H9 (cell line): ENCODE measurements at regions not wholly inside any gene's neighbourhood (a gene's known extent, or its start where the extent isn't known, plus 50 kb on each side); places are given as distances from the start of the nearest gene placed in this dataset.

Source experiments
- DNase-seq: peaks from one replicate; pipeline ENCODE4 v3.0.0-alpha.2; 2017
- H2AFZ ChIP-seq: one replicate; pipeline ENCODE4 v1.6.1; 2013; ENCODE audit warnings: mild to moderate bottlenecking, low read length, control low read depth, moderate library complexity
- H2AK5ac ChIP-seq: 2 replicates; pipeline ENCODE4 v1.6.1; 2013; ENCODE audit warnings: low read length, control low read depth, mixed read lengths; ENCODE audit not compliant: insufficient read length
- H2BK120ac ChIP-seq: one replicate; pipeline ENCODE4 v1.6.1; 2013; ENCODE audit warnings: low read depth, mild to moderate bottlenecking, low read length, control low read depth, inconsistent platforms; ENCODE audit not compliant: poor library complexity, severe bottlenecking
- H2BK12ac ChIP-seq: 2 replicates; pipeline ENCODE4 v1.6.1; 2013; ENCODE audit warnings: low read length, control low read depth, mixed read lengths, low read depth; ENCODE audit not compliant: insufficient read length
- H2BK15ac ChIP-seq: 2 replicates; pipeline ENCODE4 v1.6.1; 2013; ENCODE audit warnings: low read depth, low read length, control low read depth
- H2BK20ac ChIP-seq: one replicate; pipeline ENCODE4 v1.6.1; 2013; ENCODE audit warnings: low read depth, mild to moderate bottlenecking, low read length, control low read depth, inconsistent platforms; ENCODE audit not compliant: poor library complexity, severe bottlenecking
- H2BK5ac ChIP-seq: 2 replicates; pipeline ENCODE4 v1.6.1; 2013; ENCODE audit warnings: low read length, control low read depth, mixed read lengths; ENCODE audit not compliant: insufficient read length
- H3K14ac ChIP-seq: 2 replicates; pipeline ENCODE4 v1.6.1; 2013; ENCODE audit warnings: low read length, control low read depth; ENCODE audit not compliant: insufficient read depth
- H3K18ac ChIP-seq: 2 replicates; pipeline ENCODE4 v1.6.1; 2013; ENCODE audit warnings: low read depth, mild to moderate bottlenecking, mixed read lengths, low read length, control low read depth; ENCODE audit not compliant: insufficient read length
- H3K23ac ChIP-seq: 2 replicates; pipeline ENCODE4 v1.6.1; 2013; ENCODE audit warnings: low read length, control low read depth, mixed read lengths, low read depth; ENCODE audit not compliant: insufficient read length
- H3K23me2 ChIP-seq: 2 replicates; pipeline ENCODE4 v1.6.1; 2013; ENCODE audit warnings: low read depth, mild to moderate bottlenecking, mixed read lengths, low read length, control low read depth; ENCODE audit not compliant: insufficient read length, poor library complexity, severe bottlenecking
- H3K27ac ChIP-seq: 2 replicates; pipeline ENCODE4 v1.5.1; 2013; ENCODE audit warnings: low read length, control low read depth, mixed read lengths, low read depth; ENCODE audit not compliant: insufficient read length
- H3K27me3 ChIP-seq: 2 replicates; pipeline ENCODE4 v1.6.1; 2013; ENCODE audit warnings: low read length, control low read depth, inconsistent platforms; ENCODE audit not compliant: insufficient read depth
- H3K4ac ChIP-seq: 2 replicates; pipeline ENCODE4 v1.6.1; 2013; ENCODE audit warnings: low read depth, mild to moderate bottlenecking, control low read depth, inconsistent platforms, low read length, moderate library complexity
- H3K4me1 ChIP-seq: 2 replicates; pipeline ENCODE4 v1.6.1; 2013; ENCODE audit warnings: low read length, control low read depth, inconsistent platforms; ENCODE audit not compliant: insufficient read depth
- H3K4me2 ChIP-seq: 2 replicates; pipeline ENCODE4 v1.6.1; 2013; ENCODE audit warnings: low read length, control low read depth, mixed read lengths; ENCODE audit not compliant: insufficient read length, insufficient read depth
- H3K56ac ChIP-seq: 2 replicates; pipeline ENCODE4 v1.6.1; 2013; ENCODE audit warnings: low read depth, mild to moderate bottlenecking, mixed read lengths, low read length, control low read depth; ENCODE audit not compliant: insufficient read length
- H3K79me1 ChIP-seq: 2 replicates; pipeline ENCODE4 v1.6.1; 2013; ENCODE audit warnings: low read depth, mild to moderate bottlenecking, moderate library complexity, low read length, control low read depth, inconsistent platforms; ENCODE audit not compliant: insufficient read depth, poor library complexity, severe bottlenecking
- H3K79me2 ChIP-seq: 2 replicates; pipeline ENCODE4 v1.6.1; 2013; ENCODE audit warnings: low read length, control low read depth, inconsistent platforms; ENCODE audit not compliant: insufficient read depth
- H3K9ac ChIP-seq: 2 replicates; pipeline ENCODE4 v1.6.1; 2013; ENCODE audit warnings: low read length, control low read depth, mixed read lengths; ENCODE audit not compliant: insufficient read length; ENCODE audit errors: extremely low read depth
- H3K9me3 ChIP-seq: one replicate; pipeline ENCODE4 v1.6.1; 2013; ENCODE audit warnings: low read depth, low read length, inconsistent platforms; ENCODE audit not compliant: control insufficient read depth
- H3T11ph ChIP-seq: one replicate; pipeline ENCODE4 v1.6.1; 2013; ENCODE audit warnings: mild to moderate bottlenecking, low read length, control low read depth, inconsistent platforms
- H4K20me1 ChIP-seq: one replicate; pipeline ENCODE4 v1.6.1; 2013; ENCODE audit not compliant: control insufficient read depth, insufficient read length, insufficient read depth
- H4K5ac ChIP-seq: 2 replicates; pipeline ENCODE4 v1.6.1; 2013; ENCODE audit warnings: low read depth, mild to moderate bottlenecking, mixed read lengths, low read length, control low read depth; ENCODE audit not compliant: insufficient read length
- H4K8ac ChIP-seq: replicated peaks from 2 replicates; pipeline ENCODE4 v1.6.1; 2013; ENCODE audit warnings: low read length, control low read depth, mixed read lengths, low read depth; ENCODE audit not compliant: insufficient read length
- H4K91ac ChIP-seq: 2 replicates; pipeline ENCODE4 v1.6.1; 2013; ENCODE audit warnings: low read depth, mild to moderate bottlenecking, moderate library complexity, mixed read lengths, low read length, control low read depth; ENCODE audit not compliant: insufficient read length
- H3K27ac Mint-ChIP-seq, 3 experiments: 2 replicates in 2 of 3; 3 replicates in 1 of 3; pipeline ENCODE4 v1.8.0; 2020 to 2021; ENCODE audit warnings: mixed read lengths in 3 of 3, mild to moderate bottlenecking in 1 of 3, moderate library complexity in 1 of 3
- H3K27me3 Mint-ChIP-seq: 2 replicates; pipeline ENCODE4 v1.8.0; 2021; ENCODE audit warnings: low read depth, mild to moderate bottlenecking, moderate library complexity, mixed read lengths
- H3K36me3 Mint-ChIP-seq, 3 experiments: 2 replicates in 2 of 3; 3 replicates in 1 of 3; pipeline ENCODE4 v1.8.0; 2020 to 2021; ENCODE audit warnings: low read depth in 3 of 3, mixed read lengths in 3 of 3; ENCODE audit not compliant: insufficient read depth in 1 of 3
- H3K4me1 Mint-ChIP-seq, 2 experiments: 2 replicates each; pipeline ENCODE4 v1.8.0; 2020; ENCODE audit warnings: mixed read lengths in 2 of 2
- H3K4me3 Mint-ChIP-seq, 2 experiments: 2 replicates in 1 of 2; 3 replicates in 1 of 2; pipeline ENCODE4 v1.8.0; 2020 to 2021; ENCODE audit warnings: mild to moderate bottlenecking in 2 of 2, mixed read lengths in 2 of 2, moderate library complexity in 1 of 2
- H3K9me3 Mint-ChIP-seq, 2 experiments: 2 replicates in 1 of 2; 3 replicates in 1 of 2; pipeline ENCODE4 v1.8.0; 2020; ENCODE audit warnings: mild to moderate bottlenecking in 2 of 2, mixed read lengths in 2 of 2, moderate library complexity in 1 of 2
- CTCF ChIP-seq: fragments of 200-600 bp; sonication (generic); conservative IDR thresholded peaks from 3 replicates; pipeline ENCODE4 v1.8.0; 2021; ENCODE audit warnings: antibody characterized with exemption, mild to moderate bottlenecking
- WGBS: extraction: QIAGEN DNeasy Blood & Tissue Kit; methylation state at CpG from one replicate; pipeline ENCODE4 v1.1.7; 2013; ENCODE audit warnings: missing lambda C conversion rate, low lambda C conversion rate, mixed read lengths; ENCODE audit not compliant: insufficient read length; ENCODE audit errors: extremely low coverage; 5-methylcytosine and 5-hydroxymethylcytosine counted together

- H3T11ph ChIP-seq, result no peak overlapping the region
- no peak overlapping the region for H2BK120ac ChIP-seq
- no peak overlapping the region for H4K5ac ChIP-seq
- no peaks in the 10 kb centered on the region for H3K27me3 Mint-ChIP-seq
- no peaks in the 10 kb centered on the region for H3K9me3 ChIP-seq
- H3K79me2 ChIP-seq, result no peaks in the 10 kb centered on the region
- no peak overlapping the region for H3K18ac ChIP-seq
- no peaks in the 10 kb centered on the region for H3K27me3 ChIP-seq
- H4K20me1 ChIP-seq, result no peaks in the 10 kb centered on the region
- no peaks in the 10 kb centered on the region for H3K4me1 Mint-ChIP-seq
- no peak overlapping the region for H2BK20ac ChIP-seq
- H3K56ac ChIP-seq, result no peak overlapping the region
- no peak overlapping the region for H3K27ac ChIP-seq
- H3K23me2 ChIP-seq, result no peaks in the 10 kb centered on the region
- H3K27ac Mint-ChIP-seq, result no peak overlapping the region
- no CpG with 5 or more reads among the region's 4 CpGs for WGBS
- no peaks in the 10 kb centered on the region for H3K4me1 ChIP-seq
- no peak overlapping the region for H3K4ac ChIP-seq
- no peak overlapping the region for H2BK5ac ChIP-seq
- no peak overlapping the region for H4K8ac ChIP-seq
- no peak overlapping the region for H2BK12ac ChIP-seq
- no peak overlapping the region for H3K14ac ChIP-seq
- no peak for TF ChIP-seq CTCF
- no peak overlapping the region for H3K4me2 ChIP-seq
- no peaks in the 10 kb centered on the region; a peak in 2 of 7 replicates for H3K36me3 Mint-ChIP-seq
- DNase-seq, result no peak
- no peaks in the 10 kb centered on the region for H3K79me1 ChIP-seq
- H3K23ac ChIP-seq, result no peak overlapping the region
- peaks cover 2 to 4% of the 10 kb centered on the region in 2 experiments; a peak in 1 of 5 replicates for H3K9me3 Mint-ChIP-seq
- no peak overlapping the region for H3K4me3 Mint-ChIP-seq
- no peak overlapping the region for H2AK5ac ChIP-seq
- no peak overlapping the region for H4K91ac ChIP-seq
- no peak overlapping the region for H2AFZ ChIP-seq
- no peak overlapping the region for H3K9ac ChIP-seq
- H2BK15ac ChIP-seq, result no peak overlapping the region
Measured at GRCh38 chr9:78871452-78872331, 574.8 kb downstream of the PSAT1 start.
